ENCODE measurements at regions not wholly inside any gene's neighbourhood (a gene's known extent, or its start where the extent isn't known, plus 50 kb on each side); places are given as distances from the start of the nearest gene placed in this dataset.

DNA sequence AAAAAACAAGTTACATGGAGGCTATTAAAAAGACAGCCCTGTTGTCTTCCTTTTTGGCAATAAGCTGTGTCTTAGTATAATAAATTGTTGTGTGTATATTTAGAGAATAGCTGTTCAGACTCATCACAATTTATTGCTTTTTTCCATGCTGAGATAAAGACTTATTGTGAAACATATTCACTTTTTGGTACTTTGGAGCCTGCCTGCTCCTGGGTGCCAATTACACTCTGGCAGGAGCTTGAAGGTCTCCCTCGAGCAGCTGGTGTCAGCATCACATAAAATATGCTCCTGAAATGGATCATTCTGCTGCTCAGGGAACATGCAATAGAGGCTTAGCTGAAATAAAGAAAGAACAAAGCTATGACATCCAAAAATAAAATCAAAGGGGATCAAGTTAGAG, 211.6 kb upstream of the DKK2 start:
- no peak for TF ChIP-seq CTCF (IDR thresholded peaks at IDR 0.05; ENCODE audit: poor library complexity, severe bottlenecking)
- no peak for TF ChIP-seq POLR2AphosphoS5 (IDR thresholded peaks at IDR 0.05)
- no peak for TF ChIP-seq EZH2 (IDR thresholded peaks at IDR 0.05; ENCODE audit: borderline replicate concordance, insufficient read depth, low read length, poor library complexity, severe bottlenecking)
- TF ChIP-seq RAD21 (conservative IDR thresholded peaks at IDR 0.05), result no peak
- no peak for TF ChIP-seq SMC3 (conservative IDR thresholded peaks at IDR 0.05; ENCODE audit: poor library complexity)
- no peak for TF ChIP-seq EP300 (conservative IDR thresholded peaks at IDR 0.05; ENCODE audit: poor library complexity, severe bottlenecking)
- TF ChIP-seq TAF1 (IDR thresholded peaks at IDR 0.05; ENCODE audit: low read depth), result no peak
- no peak for TF ChIP-seq REST (IDR thresholded peaks at IDR 0.05; ENCODE audit: borderline replicate concordance)

All from neural cell (in vitro differentiated cells).